ENCODE measurements at regions not wholly inside any gene's neighbourhood (a gene's known extent, or its start where the extent isn't known, plus 50 kb on each side); places are given as distances from the start of the nearest gene placed in this dataset.

- Histone ChIP-seq H3K36me3 (no peaks in the 10 kb centered on the region), H3K4me1 (peaks cover 0 to 20% of the 10 kb centered on the region in 2 donors), H3K27me3 (no peaks in the 10 kb centered on the region), H3K9me3 (no peaks in the 10 kb centered on the region), H3K4me3 (peak overlapping the region; percentile 53 to 67), H3K27ac (peak overlapping the region; percentile 77 to 84)
- no peak for DNase-seq (ENCODE audit: low spot score)
- no peak for TF ChIP-seq CTCF (IDR thresholded peaks at IDR 0.05)
Observed at GRCh38 chr10:101293007-101293723, 60.8 kb upstream of the BTRC start.

GRCh38 chr10:101294109-101294508, 59.9 kb upstream of the BTRC start:
- DNase-seq (ENCODE audit: low spot score) = no peak
- H3K9me3 ChIP-seq = no peaks in the 10 kb centered on the region
- H3K36me3 ChIP-seq = no peaks in the 10 kb centered on the region
- TF ChIP-seq CTCF (IDR thresholded peaks at IDR 0.05) = no peak
- H3K27me3 ChIP-seq = no peaks in the 10 kb centered on the region
- peaks cover 0 to 20% of the 10 kb centered on the region in 2 donors for H3K4me1 ChIP-seq
- H3K4me3 ChIP-seq = no peak overlapping the region
- no peak overlapping the region for H3K27ac ChIP-seq

GRCh38 chr10:101295261-101295660, 58.7 kb upstream of the BTRC start:
- H3K9me3 ChIP-seq = no peaks in the 10 kb centered on the region
- no peaks in the 10 kb centered on the region for H3K27me3 ChIP-seq
- H3K4me3 ChIP-seq = no peak overlapping the region
- no peak overlapping the region for H3K27ac ChIP-seq
- TF ChIP-seq CTCF (IDR thresholded peaks at IDR 0.05) = no peak
- no peak for DNase-seq (ENCODE audit: low spot score)
- peaks cover 0 to 20% of the 10 kb centered on the region in 2 donors for H3K4me1 ChIP-seq
- no peaks in the 10 kb centered on the region for H3K36me3 ChIP-seq

GRCh38 chr10:101297901-101298486, 56.0 kb upstream of the BTRC start:
- no peaks in the 10 kb centered on the region for H3K9me3 ChIP-seq
- H3K27ac ChIP-seq = no peak overlapping the region
- no peaks in the 10 kb centered on the region for H3K36me3 ChIP-seq
- peak; percentile 67 for DNase-seq (ENCODE audit: low spot score)
- no peak overlapping the region for H3K4me3 ChIP-seq
- H3K4me1 ChIP-seq = no peaks in the 10 kb centered on the region
- peak; percentile 83 to 86 for TF ChIP-seq CTCF (IDR thresholded peaks at IDR 0.05)
- no peaks in the 10 kb centered on the region for H3K27me3 ChIP-seq

GRCh38 chr10:101299211-101299610, 54.8 kb upstream of the BTRC start:
- no peak overlapping the region for H3K4me3 ChIP-seq
- no peaks in the 10 kb centered on the region for H3K9me3 ChIP-seq
- no peaks in the 10 kb centered on the region for H3K27me3 ChIP-seq
- DNase-seq (ENCODE audit: low spot score) = no peak
- TF ChIP-seq CTCF (IDR thresholded peaks at IDR 0.05) = no peak
- no peak overlapping the region for H3K27ac ChIP-seq
- H3K4me1 ChIP-seq = no peaks in the 10 kb centered on the region
- H3K36me3 ChIP-seq = no peaks in the 10 kb centered on the region
